HCT116 (cell line): ENCODE measurements at regions not wholly inside any gene's neighbourhood (a gene's known extent, or its start where the extent isn't known, plus 50 kb on each side); places are given as distances from the start of the nearest gene placed in this dataset.

Experiments
- ATAC-seq: fragments of 200-7000 bp; cut with Tn5 transposase; 2 replicates; pipeline ENCODE4 v1.9.1; 2020; ENCODE audit warnings: mild to moderate bottlenecking, moderate library complexity
- BruUV-seq: library from RNA; stranded (reverse); fragments of 400-500 nt; replicated peaks from 2 replicates; lab custom pipeline; 2021; lab: Mats Ljungman, UMichigan
- CTCF ChIA-PET: fragments of 300-600 bp; sonication (Branson Sonifier 250); formaldehyde crosslinking; loops from one replicate; lab custom pipeline; 2021; ENCODE audit warnings: antibody characterized with exemption; lab: Charles Lee
- POLR2A ChIA-PET: fragments of 300-600, 350-600 bp; sonication (Branson Sonifier 250); formaldehyde crosslinking; loops from one replicate; lab custom pipeline; 2021; ENCODE audit warnings: antibody characterized with exemption; lab: Charles Lee
- RAD21 ChIA-PET, 2 experiments: fragments of 300-600 bp; sonication (Branson Sonifier 250); formaldehyde crosslinking; loops; one replicate each; lab custom pipeline; 2023; ENCODE audit warnings: low total read pairs in 2 of 2; ENCODE audit not compliant: uncharacterized antibody in 2 of 2, unreplicated experiment in 2 of 2, low non-redundant PET in 1 of 2; lab: Charles Lee
- DNase-seq: peaks from one replicate; pipeline ENCODE4 v3.0.0-alpha.2; 2010; ENCODE audit warnings: low read depth, low spot score
- H2AFZ ChIP-seq: fragments of 200-600 bp; shearing (Covaris generic), sonication (generic); 2 replicates; pipeline ENCODE4 v1.6.1; 2017; ENCODE audit warnings: low read depth, mixed run types, mixed read lengths, antibody characterized with exemption, low read length; ENCODE audit not compliant: poor library complexity, severe bottlenecking
- H3K27ac ChIP-seq: 2 replicates; pipeline ENCODE4 v1.5.1; 2012; ENCODE audit warnings: low read depth, low read length
- H3K27me3 ChIP-seq: fragments of 200-600 bp; sonication (generic); 2 replicates; pipeline ENCODE4 v1.6.1; 2016; ENCODE audit warnings: mixed run types, low read length, mixed read lengths; ENCODE audit not compliant: insufficient read depth
- H3K36me3 ChIP-seq, 2 experiments: fragments of 200-500 bp in 1 of 2; fragments of 200-600 bp in 1 of 2; sonication (Bioruptor generic) in 1 of 2; sonication (generic) in 1 of 2; 2 replicates each; pipeline versions ENCODE4 v1.5.1 to v1.6.1; 2014 to 2016; ENCODE audit warnings: low read length in 2 of 2, inconsistent platforms in 1 of 2, mixed read lengths in 1 of 2, mixed run types in 1 of 2; ENCODE audit not compliant: insufficient read depth in 2 of 2, control insufficient read depth in 1 of 2
- H3K4me1 ChIP-seq, 2 experiments: fragments of 200-600 bp in 1 of 2; sonication (generic) in 1 of 2; 2 replicates each; pipeline versions ENCODE4 v1.5.1 to v1.6.1; 2012 to 2017; ENCODE audit warnings: low read length in 2 of 2, inconsistent platforms in 1 of 2, mild to moderate bottlenecking in 1 of 2, mixed read lengths in 1 of 2, mixed run types in 1 of 2, moderate library complexity in 1 of 2; ENCODE audit not compliant: insufficient read depth in 2 of 2, control insufficient read depth in 1 of 2
- H3K4me2 ChIP-seq: fragments of 200-600 bp; sonication (generic); 2 replicates; pipeline ENCODE4 v1.6.1; 2017; ENCODE audit warnings: mixed run types, low read length, mixed read lengths
- H3K4me3 ChIP-seq, 2 experiments: fragments of 200-600 bp in 1 of 2; sonication (generic) in 1 of 2; replicated peaks in 1 of 2; 2 replicates each; pipeline ENCODE4 v1.5.1; 2011 to 2016; ENCODE audit warnings: low read length in 2 of 2, control low read depth in 1 of 2, low read depth in 1 of 2, mild to moderate bottlenecking in 1 of 2, mixed read lengths in 1 of 2, mixed run types in 1 of 2
- H3K79me2 ChIP-seq: fragments of 200-600 bp; sonication (generic); 2 replicates; pipeline ENCODE4 v1.6.1; 2017; ENCODE audit warnings: mild to moderate bottlenecking, mixed run types, low read length, moderate library complexity, mixed read lengths; ENCODE audit not compliant: insufficient read depth
- H3K9ac ChIP-seq: fragments of 200-600 bp; sonication (generic); 2 replicates; pipeline ENCODE4 v1.6.1; 2016; ENCODE audit warnings: low read length, mixed read lengths
- H3K9me2 ChIP-seq: fragments of 200-600 bp; sonication (generic), shearing (Covaris generic); 2 replicates; pipeline ENCODE4 v1.6.1; 2017; ENCODE audit warnings: mixed run types, mild to moderate bottlenecking, moderate library complexity; ENCODE audit not compliant: insufficient read depth
- H3K9me3 ChIP-seq, 2 experiments: fragments of 200-500 bp in 1 of 2; fragments of 200-600 bp in 1 of 2; sonication (Bioruptor generic) in 1 of 2; sonication (generic) in 1 of 2; 2 replicates each; pipeline ENCODE4 v1.6.1; 2014 to 2017; ENCODE audit warnings: low read length in 2 of 2, mixed read lengths in 2 of 2, inconsistent platforms in 1 of 2, low read depth in 1 of 2, mild to moderate bottlenecking in 1 of 2, mixed run types in 1 of 2, moderate library complexity in 1 of 2; ENCODE audit not compliant: control insufficient read depth in 1 of 2, insufficient read depth in 1 of 2
- H4K20me1 ChIP-seq: fragments of 200-600 bp; sonication (generic), shearing (Covaris generic); 2 replicates; pipeline ENCODE4 v1.6.1; 2017; ENCODE audit warnings: mixed run types, mild to moderate bottlenecking, moderate library complexity; ENCODE audit not compliant: insufficient read depth
- CBX3 ChIP-seq: IDR thresholded peaks from 2 replicates; pipeline ENCODE4 v1.6.1; 2012; ENCODE audit warnings: low read depth
- CEBPB ChIP-seq: IDR thresholded peaks from 2 replicates; pipeline ENCODE4 v1.6.1; 2012; ENCODE audit warnings: low read depth
- EGR1 ChIP-seq: IDR thresholded peaks from 2 replicates; pipeline ENCODE4 v1.6.1; 2012; ENCODE audit warnings: low read depth
- ELF1 ChIP-seq: IDR thresholded peaks from 2 replicates; pipeline ENCODE4 v1.6.1; 2012; ENCODE audit warnings: low read depth, borderline replicate concordance
- EZH2 ChIP-seq: fragments of 200-600 bp; sonication (generic); IDR thresholded peaks from 2 replicates; pipeline ENCODE4 v1.6.1; 2017; ENCODE audit warnings: antibody characterized with exemption, mixed run types
- EZH2phosphoT487 ChIP-seq: fragments of 200-600 bp; IDR thresholded peaks from 2 replicates; pipeline ENCODE4 v1.6.1; 2018; ENCODE audit warnings: antibody characterized with exemption, borderline replicate concordance
- FOSL1 ChIP-seq: IDR thresholded peaks from 2 replicates; pipeline ENCODE4 v1.6.1; 2012; ENCODE audit warnings: low read depth
- JUND ChIP-seq: IDR thresholded peaks from 2 replicates; pipeline ENCODE4 v1.6.1; 2012
- MAX ChIP-seq: IDR thresholded peaks from 2 replicates; pipeline ENCODE4 v1.6.1; 2012
- POLR2A ChIP-seq: IDR thresholded peaks from 2 replicates; pipeline ENCODE4 v1.7.0; 2011; ENCODE audit warnings: borderline replicate concordance; ENCODE audit not compliant: insufficient read depth, insufficient read length; ENCODE audit errors: extremely low read depth
- POLR2AphosphoS5 ChIP-seq: IDR thresholded peaks from 2 replicates; pipeline ENCODE4 v1.6.1; 2011; ENCODE audit warnings: mild to moderate bottlenecking, low read depth, low read length, moderate library complexity
- RAD21 ChIP-seq: IDR thresholded peaks from 2 replicates; pipeline ENCODE4 v1.6.1; 2012; ENCODE audit warnings: low read depth, mild to moderate bottlenecking
- REST ChIP-seq: IDR thresholded peaks from 2 replicates; pipeline ENCODE4 v1.6.1; 2012; ENCODE audit warnings: low read depth
- SIN3A ChIP-seq: IDR thresholded peaks from 2 replicates; pipeline ENCODE4 v1.6.1; 2012; ENCODE audit warnings: low read depth
- SRF ChIP-seq: IDR thresholded peaks from 2 replicates; pipeline ENCODE4 v1.6.1; 2012; ENCODE audit warnings: low read depth
- YY1 ChIP-seq: IDR thresholded peaks from 2 replicates; pipeline ENCODE4 v1.6.1; 2011; ENCODE audit warnings: low read length, low read depth, moderate library complexity, mild to moderate bottlenecking; ENCODE audit not compliant: insufficient replicate concordance; ENCODE audit errors: extremely low read depth
- ZFX ChIP-seq: fragments of 450-650 bp; IDR thresholded peaks from 2 replicates; pipeline ENCODE4 v1.6.1; 2017
- ZNF274 ChIP-seq: fragments of 200-500 bp; sonication (Bioruptor generic); IDR thresholded peaks from 2 replicates; pipeline ENCODE4 v1.6.1; 2014; ENCODE audit warnings: mild to moderate bottlenecking, low read depth, low read length, inconsistent platforms
- intact Hi-C: fragments of 100-400 bp; cut with micrococcal nuclease; formaldehyde crosslinking; loops from 2 replicates; pipeline ENCODE4 v1.10.0; 2022
- TF ChIP-seq, protein P1 (sequence below), 3 experiments: fragments of 200-600 bp in 1 of 3; sonication (generic) in 1 of 3; IDR thresholded peaks in 2 of 3; conservative IDR thresholded peaks in 1 of 3; 2 replicates each; pipeline ENCODE4 v1.5.1; 2012 to 2017; ENCODE audit warnings: low read depth in 2 of 3, low read length in 2 of 3, antibody characterized with exemption in 1 of 3, borderline replicate concordance in 1 of 3, control low read depth in 1 of 3, mild to moderate bottlenecking in 1 of 3, mixed read lengths in 1 of 3, mixed run types in 1 of 3, moderate library complexity in 1 of 3; ENCODE audit not compliant: insufficient read depth in 1 of 3
- TF ChIP-seq, protein P2 (sequence below): IDR thresholded peaks from 2 replicates; pipeline ENCODE4 v1.6.1; 2012

DNA sequence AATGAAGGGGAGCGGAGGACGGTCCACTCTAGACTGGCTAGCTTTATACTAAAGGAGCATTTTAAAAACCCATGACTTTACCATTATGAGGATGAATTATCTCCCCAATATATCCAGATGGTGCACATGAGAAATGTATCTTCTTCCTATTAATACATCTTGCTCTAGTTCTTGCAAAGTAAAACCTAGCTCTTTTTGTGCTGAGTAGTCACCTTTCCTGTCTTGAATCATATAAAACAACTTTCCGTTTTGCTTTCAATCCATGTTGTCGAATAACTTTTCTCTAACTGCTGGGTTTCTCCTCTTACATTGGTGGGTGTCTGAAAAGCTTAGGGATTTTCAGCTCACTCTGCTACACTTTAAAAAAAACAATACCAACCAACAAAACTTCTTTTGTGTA is 96.3 kb upstream of the TAC1 start:
- Histone ChIP-seq H3K4me1 (no peaks in the 10 kb centered on the region), H3K79me2 (no peaks in the 10 kb centered on the region), H4K20me1 (no peaks in the 10 kb centered on the region), H3K27ac (no peak overlapping the region), H3K27me3 (peaks cover 20% of the 10 kb centered on the region; the same call in 1 of the 2 replicates), H3K9me2 (no peaks in the 10 kb centered on the region), H3K9me3 (no peaks in the 10 kb centered on the region), H3K36me3 (no peaks in the 10 kb centered on the region), H3K9ac (no peak overlapping the region), H3K4me2 (no peak overlapping the region), H2AFZ (no peak overlapping the region), H3K4me3 (no peak overlapping the region)
- ChIA-PET RAD21 (no interaction called here), POLR2A (no interaction called here), CTCF (no interaction called here)
- TF ChIP-seq RAD21: no peak
- TF ChIP-seq, protein P1, sequence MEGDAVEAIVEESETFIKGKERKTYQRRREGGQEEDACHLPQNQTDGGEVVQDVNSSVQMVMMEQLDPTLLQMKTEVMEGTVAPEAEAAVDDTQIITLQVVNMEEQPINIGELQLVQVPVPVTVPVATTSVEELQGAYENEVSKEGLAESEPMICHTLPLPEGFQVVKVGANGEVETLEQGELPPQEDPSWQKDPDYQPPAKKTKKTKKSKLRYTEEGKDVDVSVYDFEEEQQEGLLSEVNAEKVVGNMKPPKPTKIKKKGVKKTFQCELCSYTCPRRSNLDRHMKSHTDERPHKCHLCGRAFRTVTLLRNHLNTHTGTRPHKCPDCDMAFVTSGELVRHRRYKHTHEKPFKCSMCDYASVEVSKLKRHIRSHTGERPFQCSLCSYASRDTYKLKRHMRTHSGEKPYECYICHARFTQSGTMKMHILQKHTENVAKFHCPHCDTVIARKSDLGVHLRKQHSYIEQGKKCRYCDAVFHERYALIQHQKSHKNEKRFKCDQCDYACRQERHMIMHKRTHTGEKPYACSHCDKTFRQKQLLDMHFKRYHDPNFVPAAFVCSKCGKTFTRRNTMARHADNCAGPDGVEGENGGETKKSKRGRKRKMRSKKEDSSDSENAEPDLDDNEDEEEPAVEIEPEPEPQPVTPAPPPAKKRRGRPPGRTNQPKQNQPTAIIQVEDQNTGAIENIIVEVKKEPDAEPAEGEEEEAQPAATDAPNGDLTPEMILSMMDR (IDR thresholded peaks at IDR 0.05 in 2 of 3, conservative IDR thresholded peaks at IDR 0.05 in 1 of 3; ENCODE audit: borderline replicate concordance in 1 of 3, insufficient read depth in 1 of 3, low read depth in 2 of 3, low read length in 2 of 3): no peak
- TF ChIP-seq MAX: no peak
- TF ChIP-seq CEBPB: no peak
- no peak for TF ChIP-seq ZFX
- TF ChIP-seq ZNF274: no peak
- TF ChIP-seq SIN3A: no peak
- no peak for TF ChIP-seq EZH2phosphoT487
- TF ChIP-seq JUND: no peak
- no peak for TF ChIP-seq EGR1
- TF ChIP-seq POLR2AphosphoS5: no peak
- no peak for TF ChIP-seq ELF1
- TF ChIP-seq, protein P2, sequence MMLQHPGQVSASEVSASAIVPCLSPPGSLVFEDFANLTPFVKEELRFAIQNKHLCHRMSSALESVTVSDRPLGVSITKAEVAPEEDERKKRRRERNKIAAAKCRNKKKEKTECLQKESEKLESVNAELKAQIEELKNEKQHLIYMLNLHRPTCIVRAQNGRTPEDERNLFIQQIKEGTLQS: no peak
- no peak for TF ChIP-seq CBX3
- TF ChIP-seq EZH2: no peak
- no peak for TF ChIP-seq SRF
- no peak for TF ChIP-seq REST
- no peak for TF ChIP-seq POLR2A
- TF ChIP-seq YY1: no peak
- TF ChIP-seq FOSL1: no peak
- intact Hi-C loops: no loop called here
- ATAC-seq (no peak), DNase-seq (no peak)
- BruUV-seq: no TSS peak
